ENCODE measurements at regions not wholly inside any gene's neighbourhood (a gene's known extent, or its start where the extent isn't known, plus 50 kb on each side); places are given as distances from the start of the nearest gene placed in this dataset.

- TF ChIP-seq CTCF (conservative IDR thresholded peaks at IDR 0.05; ENCODE audit: low read depth in 2 of 2) (no peak), POLR2AphosphoS5 (IDR thresholded peaks at IDR 0.05; ENCODE audit: low read depth) (no peak), REST (IDR thresholded peaks at IDR 0.05; ENCODE audit: unreplicated experiment) (no peak), EZH2 (IDR thresholded peaks at IDR 0.05; ENCODE audit: low read depth, unreplicated experiment) (no peak), NANOG (IDR thresholded peaks at IDR 0.05; ENCODE audit: borderline replicate concordance) (no peak), ZNF114 (CRISPR knock-in tag; IDR thresholded peaks at IDR 0.05) (no peak)
Observed at GRCh38 chr6:120947111-120947510, 387.2 kb downstream of the TBC1D32 start.
